ENCODE measurements at regions not wholly inside any gene's neighbourhood (a gene's known extent, or its start where the extent isn't known, plus 50 kb on each side); places are given as distances from the start of the nearest gene placed in this dataset.

DNA sequence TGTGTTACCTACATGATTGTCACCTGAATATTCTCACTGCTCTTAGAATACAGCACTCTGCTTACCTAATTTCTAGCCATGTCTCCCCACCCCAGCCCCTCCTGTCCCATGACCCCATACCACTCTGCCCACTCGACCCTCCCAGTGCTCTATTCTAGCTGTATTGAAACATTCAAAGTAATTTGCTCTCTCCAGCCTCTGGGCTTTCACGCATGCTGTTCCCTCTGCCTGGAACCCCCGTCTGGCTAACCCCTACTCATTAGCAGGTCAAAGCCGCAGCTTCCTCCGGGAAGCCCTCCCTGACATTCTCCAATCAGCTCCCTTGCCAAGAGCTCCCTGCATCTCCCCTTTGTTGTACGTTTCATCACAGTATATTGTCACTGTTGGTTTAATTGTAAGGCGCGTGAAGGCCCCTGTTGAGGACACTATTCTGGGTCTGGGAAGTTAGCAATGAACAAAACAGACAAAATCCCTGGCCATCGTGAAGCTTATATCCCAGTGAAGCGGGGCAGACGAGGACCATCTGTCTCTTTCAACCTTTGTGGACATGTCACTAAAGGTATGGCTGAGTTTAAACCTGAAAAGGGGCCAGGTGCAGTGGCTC, 72.3 kb upstream of the LHX1 start:
- DNase-seq (ENCODE audit: low spot score) = no peak

DNA sequence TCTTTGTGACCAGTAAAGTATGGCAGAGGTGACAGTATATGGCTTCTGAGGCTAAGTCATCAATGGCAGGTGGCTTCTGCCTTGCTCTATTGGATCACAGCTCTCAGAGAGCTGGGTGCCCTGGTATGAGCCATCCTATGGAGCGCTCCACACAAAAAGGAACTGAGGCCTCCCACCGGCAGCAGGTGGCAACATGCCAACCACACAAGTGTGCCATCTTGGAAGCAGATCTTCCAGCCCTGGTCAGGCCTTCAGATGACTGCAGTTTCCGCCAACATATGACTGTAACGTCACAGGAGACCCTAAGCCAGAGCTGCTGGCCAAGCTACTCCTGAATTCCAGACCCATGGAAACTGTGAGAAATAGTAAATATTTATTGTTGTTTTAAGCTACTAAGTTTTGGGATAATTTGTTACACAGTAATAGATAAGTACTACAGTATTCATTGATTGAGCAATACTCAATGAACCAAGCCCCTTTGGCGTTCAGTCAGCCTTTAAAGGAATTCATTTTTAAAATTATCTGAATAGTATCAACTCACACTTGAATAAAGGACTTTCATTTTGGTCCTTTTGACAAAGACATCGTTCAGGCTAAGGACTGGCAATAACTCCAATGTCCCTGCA, 69.4 kb upstream of the LHX1 start:
- DNase-seq (ENCODE audit: low spot score) = no peak

DNA sequence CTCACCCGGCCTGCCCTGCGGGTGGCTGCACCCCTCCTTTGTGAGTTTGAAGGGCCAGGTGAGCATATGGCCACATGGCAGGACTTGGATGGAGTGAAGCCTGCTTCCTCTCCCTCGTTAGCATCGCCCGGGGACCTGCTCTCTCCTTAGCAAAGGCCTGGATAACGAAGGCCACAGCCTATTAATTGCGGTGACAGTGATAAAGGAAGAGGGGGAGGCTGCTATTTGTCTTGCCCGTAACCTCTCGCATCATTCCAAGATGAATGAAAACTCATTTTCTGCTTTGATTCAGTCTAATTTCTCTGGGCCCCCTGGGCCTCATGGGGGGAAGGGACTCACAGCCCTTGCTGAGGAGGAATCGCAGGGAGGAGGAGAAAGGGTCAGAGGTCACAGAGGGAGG, 68.5 kb upstream of the LHX1 start:
- DNase-seq (ENCODE audit: low spot score) = no peak

DNA sequence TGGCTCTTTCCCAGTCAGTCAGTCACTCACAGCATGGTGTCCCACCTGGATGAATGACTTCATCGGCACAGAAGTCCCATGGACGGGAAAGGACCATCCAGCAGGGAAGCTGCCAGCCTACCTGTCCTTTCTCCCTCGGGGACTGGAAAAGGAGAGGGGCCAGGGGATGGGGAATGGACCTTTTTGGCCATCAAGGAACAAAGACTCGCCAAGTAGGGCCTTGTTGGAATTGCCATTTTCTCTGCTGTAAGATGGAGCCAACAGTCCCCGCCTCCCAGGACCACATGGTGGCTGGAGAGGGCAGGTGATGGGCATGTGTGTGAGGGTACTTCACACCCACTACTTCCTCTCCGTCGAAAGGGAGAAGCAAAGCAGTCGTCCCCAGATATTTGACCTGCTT, 67.8 kb upstream of the LHX1 start:
- no peak for DNase-seq (ENCODE audit: low spot score)

DNA sequence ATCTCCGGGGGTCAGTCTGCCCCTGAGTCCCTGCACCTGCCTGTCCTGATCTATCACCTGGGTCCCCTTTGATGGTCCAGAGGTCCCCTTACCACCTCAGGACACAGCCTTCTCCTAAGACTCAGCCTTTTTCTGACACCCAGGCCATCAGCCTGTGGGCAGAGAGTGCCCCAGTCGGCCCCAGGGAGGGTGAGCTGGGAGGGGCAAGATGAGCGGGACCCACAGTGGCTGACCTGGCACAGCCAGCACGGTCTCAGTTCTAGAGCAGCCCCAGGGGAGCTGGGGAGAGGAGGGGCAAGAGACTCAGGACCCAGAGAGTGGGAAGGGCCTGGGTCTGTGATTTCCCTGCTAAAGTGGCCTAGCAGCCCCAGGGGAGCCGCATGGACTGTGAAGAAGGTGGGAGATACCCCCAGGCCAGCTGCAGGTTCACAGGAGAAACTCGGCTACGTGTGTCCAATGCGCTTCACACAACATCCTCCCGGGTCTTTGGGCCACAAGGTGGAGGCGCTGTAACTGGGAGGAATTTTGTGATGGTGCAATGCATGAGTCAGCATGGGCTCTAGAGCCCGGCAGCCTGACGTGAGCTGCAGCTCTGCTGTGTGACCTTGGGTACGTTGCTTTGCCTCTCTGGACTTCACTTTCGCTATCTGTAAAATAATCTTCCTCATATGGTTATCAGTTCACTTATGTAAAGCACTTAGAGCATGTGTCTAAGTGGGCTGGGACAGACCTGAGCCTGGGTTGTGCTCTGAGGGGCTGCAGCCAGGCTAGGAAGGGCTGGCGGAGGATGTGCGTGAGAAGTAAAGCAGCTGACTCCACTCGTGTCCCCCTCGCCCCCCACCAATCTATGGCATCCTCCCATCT, 67.2 kb upstream of the LHX1 start:
- DNase-seq (ENCODE audit: low spot score) = no peak

DNA sequence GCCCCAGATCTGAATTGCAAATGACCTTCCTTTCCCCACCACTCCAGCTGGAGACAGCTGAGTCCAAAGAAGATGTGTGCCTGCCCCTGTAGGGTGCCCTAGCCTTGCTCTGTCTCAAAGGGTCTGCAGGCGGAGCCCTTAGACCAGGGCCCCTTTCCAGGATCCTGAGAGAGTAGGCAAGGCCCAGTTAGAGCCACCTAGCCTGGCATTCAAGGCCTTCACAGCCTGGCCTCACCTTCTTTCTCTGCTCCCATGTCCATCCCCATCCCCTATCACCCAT, 66.6 kb upstream of the LHX1 start:
- DNase-seq (ENCODE audit: low spot score) = no peak

DNA sequence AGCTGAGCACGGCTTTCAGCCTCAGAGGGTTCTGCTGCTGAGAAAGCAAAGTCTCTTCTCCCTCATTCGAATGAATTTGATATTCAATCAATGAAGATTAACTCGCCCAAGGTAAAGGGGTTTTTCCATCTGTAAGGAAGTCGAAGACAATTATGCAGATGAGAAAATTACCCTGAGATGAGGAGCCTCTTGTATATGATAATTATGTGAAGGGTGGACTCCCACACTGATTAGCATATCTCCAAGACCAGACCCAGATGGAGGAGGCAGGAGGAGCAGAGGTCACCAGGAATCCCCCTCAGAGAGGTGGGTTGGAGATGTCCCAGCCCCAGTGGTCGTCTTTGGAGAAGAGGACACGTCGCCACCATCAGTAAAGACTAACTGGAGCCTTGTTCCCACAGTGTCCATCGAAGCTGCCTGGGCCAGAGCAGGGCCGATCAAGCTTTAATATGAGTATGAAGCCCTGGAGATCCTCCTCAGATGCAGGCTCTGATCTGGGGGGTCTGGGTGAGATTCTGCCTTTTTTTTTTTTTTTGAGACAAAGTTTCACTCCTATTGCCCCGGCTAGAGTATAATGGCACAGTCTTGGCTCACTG, 61.5 kb upstream of the LHX1 start:
- DNase-seq (ENCODE audit: low spot score) = no peak

DNA sequence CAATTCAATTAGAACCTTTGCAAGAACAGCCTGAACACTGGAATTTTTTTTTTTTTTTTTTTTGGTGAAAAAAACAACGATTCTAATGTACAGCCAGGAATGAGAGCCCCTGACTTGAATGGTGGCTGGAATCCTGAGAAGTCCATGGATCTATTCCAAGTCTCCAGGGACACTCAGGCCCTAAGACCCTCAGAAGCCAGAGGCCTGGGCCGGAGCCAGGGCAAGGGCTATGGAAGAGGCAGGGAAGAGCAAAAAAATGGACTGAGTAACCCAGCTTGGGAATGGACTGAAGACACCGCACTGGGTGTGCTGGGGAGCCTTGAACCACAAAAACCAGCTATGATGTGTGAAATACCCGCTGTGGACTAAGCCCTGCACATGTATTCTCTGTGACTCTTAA, 60.3 kb upstream of the LHX1 start:
- DNase-seq (ENCODE audit: low spot score) = no peak

DNA sequence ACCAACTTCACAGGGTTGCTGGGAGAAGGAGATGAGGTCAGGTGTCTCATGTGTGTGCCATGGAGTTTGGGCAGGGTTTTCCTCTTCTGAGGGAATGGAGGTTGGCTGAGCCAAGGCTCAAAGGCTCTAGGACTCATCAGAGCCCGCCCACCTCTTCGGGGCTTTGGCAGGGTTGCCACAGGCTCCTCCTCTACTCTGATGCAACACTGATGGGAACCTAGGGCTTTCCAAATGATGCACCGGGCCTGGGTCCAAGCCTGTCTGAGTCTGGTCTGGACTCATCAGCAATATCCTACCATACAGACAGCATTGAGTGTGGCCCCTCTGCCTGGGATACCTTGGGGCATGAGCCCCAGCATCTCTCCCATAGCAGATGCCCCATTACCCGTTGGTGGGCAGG, 59.5 kb upstream of the LHX1 start:
- no peak for DNase-seq (ENCODE audit: low spot score)

DNA sequence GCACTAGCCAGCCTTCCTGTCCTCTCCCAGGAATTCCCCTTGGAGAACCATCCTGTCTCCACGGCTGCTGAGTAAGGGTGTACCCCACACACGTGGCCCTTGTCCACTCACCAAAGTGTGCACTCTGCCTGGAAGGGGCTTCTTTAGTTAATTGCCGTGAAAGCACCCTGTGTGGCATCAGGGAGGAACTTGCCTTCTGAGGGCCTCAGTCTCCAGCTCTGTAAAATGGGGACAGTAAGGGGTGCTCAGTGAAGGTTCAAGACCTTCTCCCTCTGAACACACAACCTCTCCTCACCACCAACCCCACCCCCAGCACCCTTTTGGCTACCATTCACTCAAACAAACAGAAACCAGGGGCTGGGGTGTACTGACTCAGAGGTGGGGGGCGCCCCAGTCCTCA, 59.1 kb upstream of the LHX1 start:
- no peak for DNase-seq (ENCODE audit: low spot score)

DNA sequence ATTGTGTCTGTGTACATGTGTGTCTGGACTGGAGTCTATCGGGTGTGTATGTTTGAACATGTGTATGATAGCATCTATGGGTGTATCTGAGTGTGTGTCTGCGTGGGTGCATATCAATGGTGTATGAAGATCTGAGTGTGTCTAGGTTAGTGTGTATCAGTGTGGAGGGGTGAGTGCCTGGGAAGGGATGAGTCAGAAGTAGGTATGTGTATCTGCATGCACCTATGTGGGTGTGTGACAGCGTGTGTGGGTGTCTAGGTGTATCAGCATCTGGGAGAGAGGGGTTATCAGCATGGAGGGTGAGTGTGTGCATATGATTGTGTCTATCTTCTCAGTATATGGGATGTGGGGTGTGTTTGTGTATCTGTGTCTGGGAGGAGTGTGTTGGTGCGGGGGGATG, 58.2 kb upstream of the LHX1 start:
- no peak for DNase-seq (ENCODE audit: low spot score)

DNA sequence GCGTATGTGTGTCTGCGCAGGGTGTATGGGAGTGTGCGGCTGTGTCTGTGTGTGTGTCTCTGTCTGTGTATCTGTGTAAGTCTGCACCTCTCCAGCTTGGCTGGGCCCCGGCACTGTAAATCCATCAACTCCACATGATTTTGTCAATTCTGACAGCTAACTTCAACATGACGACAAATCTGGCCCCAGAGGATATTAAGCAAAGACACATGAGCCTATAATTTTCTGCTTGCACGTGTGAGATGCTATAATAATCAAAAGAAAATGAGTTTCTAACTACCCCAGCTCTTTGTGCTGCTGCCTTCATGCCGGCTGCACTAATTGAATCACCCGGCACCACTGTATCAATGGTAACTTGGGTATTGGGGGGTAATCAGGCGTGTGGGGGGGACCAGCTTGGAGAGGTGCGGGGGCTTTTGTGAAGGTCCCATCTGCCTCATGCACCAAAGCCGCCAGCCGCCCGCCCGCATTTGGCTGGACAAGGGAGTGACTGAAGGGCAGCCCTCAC, 57.6 kb upstream of the LHX1 start:
- no peak for DNase-seq (ENCODE audit: low spot score)

DNA sequence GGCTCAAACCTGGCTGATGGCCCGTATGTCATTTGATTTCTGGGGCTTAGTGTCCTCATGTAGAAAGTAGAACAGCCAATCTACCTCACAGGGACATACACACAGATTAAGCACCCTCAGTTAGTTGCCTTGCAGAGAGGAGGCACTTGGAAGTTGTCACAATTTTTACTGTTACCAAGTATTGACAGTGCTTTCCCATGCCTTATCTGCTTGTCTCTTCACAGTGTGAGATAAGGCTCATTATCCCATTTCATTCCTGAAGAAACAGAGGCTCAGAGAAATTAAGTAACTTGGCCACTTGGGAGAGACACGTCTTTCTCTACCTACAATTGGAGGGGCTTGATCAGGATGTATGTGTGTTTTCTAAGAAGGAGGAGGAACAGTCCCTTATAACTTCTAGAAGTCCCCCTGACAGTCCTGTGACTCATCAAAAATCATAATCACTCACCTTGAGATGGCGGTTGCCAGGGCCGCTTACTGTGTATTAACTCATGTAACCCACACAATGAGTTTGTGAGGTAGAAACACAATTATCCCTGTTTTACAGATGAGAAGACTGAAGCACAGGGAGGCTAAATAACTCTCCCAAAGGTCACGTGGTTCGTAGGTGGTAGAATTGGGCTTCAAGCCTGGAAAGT, 56.9 kb upstream of the LHX1 start:
- DNase-seq (ENCODE audit: low spot score) = no peak

DNA sequence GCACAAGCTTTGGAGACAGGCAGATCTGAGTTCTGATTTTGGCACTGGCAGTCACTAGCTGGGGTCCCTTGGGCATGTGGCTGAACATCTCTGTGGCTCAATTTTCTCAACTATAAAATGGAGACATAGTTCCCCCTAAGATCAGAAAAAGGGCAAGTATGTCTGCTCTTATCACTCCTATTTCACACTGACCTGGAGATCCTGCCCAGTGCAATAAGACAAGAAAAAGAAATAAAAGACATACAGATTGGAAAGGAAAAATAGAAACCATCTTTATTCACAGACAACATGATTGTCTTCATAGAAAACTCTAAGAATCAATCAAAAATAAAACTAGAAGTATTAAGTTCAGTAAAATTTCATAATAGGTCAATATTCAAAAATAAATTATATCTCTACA, 56.0 kb upstream of the LHX1 start:
- no peak for DNase-seq (ENCODE audit: low spot score)

DNA sequence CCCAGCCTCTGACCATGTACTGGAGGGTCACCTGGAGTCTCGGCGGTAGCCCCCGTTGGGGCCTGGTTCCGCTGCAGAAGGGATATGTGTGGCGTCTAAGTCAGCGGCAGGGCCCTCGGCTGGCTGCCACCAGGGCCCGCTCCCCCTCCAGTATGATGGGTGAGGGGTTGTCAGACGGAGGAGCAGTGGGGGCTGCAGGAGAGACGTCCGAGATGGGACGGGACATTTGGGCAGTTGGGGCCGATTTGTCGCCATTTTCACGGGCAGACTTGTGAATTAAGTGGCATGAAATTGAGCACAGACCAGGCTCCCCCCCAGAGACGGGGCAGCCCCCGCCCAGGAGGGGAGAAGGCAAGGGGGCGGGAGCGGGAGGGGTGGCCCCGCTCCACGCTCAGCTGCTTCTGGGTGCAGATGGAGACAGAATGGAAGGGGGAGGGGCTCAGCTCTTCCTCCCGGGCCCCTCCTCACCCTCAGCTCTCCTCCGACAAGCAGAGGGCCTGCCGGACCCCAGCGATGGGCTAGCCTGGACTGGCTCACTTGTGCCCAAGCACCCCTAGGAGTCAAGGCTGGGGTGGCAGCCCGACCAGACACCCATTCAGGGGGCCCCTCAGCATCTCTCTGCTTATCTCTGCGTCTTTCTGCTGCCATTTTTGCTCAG, 52.7 kb upstream of the LHX1 start:
- no peak for DNase-seq (ENCODE audit: low spot score)

DNA sequence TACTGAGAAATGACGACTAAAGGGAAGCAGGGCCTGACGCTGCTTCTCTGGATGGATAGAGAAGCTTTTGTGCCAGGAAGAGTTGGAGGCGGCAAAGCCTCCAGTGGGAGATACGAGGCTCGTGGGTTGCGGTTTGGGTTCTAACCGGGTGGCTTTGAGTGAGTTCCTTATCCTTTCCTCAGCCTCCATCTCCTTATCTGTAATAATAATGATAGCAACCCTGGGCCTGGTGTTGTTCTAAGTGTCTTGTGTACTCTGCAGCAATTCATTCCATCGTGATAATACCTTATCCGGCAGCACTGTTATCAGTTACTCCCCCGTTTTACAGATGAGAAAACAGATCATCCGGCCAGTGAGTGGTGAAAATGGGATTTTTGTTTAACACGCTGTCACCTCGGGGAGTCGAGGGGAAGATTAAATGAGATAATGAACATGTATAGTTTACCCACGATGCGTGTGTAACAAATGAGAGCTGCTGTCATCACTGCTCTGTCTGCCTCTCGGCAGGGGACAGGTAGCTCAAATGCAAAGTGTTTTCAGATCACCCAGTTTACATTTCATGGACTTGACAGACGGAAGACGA, 52.0 kb upstream of the LHX1 start:
- no peak for DNase-seq (ENCODE audit: low spot score)

DNA sequence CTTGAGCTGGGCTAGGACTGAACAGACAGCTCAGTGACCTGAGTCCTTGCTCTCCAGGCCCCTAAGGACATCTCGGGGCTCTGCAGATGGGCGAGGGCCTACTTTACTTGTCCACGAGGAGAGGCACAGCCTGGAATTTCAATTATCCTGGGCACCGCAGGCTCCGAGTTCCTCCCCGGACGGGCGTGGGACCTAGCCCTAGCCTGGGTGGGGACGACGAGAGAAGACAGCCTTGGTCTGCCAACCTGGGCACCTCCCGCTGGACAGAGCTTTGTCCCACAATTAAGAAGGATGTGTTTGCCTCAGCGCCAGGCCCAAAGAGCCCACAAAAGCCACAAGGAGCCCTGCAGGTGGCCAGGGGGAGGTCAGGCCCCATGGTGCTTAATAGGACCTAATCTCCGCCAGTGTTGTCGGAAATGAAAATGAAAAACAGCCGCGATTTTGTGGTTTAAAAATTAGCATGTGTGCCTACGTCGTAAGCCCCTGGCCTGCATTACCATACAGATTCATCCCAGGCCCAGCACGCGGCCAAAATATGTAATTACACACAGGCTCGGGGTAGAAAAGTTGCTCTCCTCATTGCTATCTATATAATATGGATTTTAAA, 51.4 kb upstream of the LHX1 start:
- no peak for DNase-seq (ENCODE audit: low spot score)

All from iPS-NIHi11 (cell line).